Right forelimb (tissue), 1 donor: ENCODE measurements at regions not wholly inside any gene's neighbourhood (a gene's known extent, or its start where the extent isn't known, plus 50 kb on each side); places are given as distances from the start of the nearest gene placed in this dataset.
"Not testable (repeated sequence)": the region's sequence is repeated elsewhere in the genome, so short reads cannot be mapped to it uniquely, and the experiment has no call there.

Experiments
- DNase-seq: peaks from one replicate; pipeline ENCODE4 v3.0.0-alpha.2; 2018

DNA sequence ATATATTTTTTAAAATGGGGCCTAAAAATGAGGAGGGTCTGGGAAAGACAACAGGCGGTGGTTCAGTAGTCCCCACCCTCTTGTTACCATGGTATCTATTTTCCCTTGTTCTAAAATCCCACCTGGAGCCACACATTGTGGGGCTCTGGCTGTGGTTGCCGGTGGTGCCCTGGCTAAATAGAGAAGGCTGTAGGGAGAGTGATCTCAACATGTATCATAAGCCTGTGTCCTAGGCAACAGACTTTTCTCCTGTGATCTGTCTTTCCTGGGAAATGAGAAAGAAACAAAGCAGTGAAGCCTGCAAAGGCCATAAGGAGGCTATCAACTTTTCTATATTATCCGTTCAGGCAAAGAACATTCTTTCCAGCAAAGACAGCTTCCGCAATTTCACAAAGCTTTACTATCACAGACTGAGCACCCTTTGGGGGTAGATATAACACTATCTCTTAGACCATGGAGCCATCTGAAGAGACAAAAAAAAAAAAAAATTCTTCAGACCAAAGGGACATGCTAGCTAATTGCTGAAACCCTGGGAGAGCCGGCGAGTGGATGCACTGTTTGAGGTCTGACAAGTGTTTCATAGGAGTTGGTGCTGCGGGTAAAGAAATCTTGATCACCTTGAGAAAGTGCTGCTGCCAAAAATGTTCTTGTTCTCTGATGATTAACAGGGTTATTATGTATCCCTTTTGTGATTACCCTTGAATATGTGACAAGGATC lies 879.2 kb upstream of the DDX18 start:
- no peak for DNase-seq

DNA sequence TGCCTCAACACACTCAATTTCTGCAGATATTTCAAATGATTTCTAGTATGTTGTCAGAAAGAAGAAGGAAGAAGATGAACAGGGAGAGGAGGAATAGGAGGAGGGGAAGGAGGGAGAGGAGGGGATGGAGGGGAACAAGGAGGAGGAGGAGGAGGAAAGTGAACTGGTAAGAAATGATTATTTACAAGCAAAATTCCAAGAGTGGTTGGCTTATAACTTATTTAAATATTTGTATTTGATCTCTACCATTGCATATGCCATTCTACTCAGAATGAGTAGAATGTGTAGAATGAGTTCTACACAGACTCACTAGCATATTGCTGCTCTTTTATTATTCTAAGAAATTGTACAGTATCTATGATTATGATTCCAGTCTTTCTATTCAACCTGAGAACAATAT lies 866.2 kb upstream of the DDX18 start:
- no peak for DNase-seq

DNA sequence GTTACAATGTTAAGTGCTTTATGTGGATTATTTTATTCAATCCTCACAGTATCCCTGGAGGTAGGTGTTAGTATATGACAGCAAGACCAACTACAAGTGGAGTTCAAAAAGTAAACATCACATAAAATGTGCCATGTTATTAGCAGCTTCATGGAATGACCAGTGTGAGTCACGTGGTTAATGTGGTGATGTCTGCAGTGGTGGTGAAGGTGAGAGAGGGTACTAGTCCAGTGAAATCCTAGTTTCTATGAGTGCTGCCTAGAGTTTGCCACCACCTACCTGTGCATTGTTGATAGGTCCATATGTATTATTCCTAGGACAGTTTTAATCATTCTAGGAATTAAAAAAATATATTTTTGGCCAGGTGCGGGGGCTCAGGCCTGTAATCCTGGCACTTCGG lies 865.2 kb upstream of the DDX18 start:
- DNase-seq, result no peak

DNA sequence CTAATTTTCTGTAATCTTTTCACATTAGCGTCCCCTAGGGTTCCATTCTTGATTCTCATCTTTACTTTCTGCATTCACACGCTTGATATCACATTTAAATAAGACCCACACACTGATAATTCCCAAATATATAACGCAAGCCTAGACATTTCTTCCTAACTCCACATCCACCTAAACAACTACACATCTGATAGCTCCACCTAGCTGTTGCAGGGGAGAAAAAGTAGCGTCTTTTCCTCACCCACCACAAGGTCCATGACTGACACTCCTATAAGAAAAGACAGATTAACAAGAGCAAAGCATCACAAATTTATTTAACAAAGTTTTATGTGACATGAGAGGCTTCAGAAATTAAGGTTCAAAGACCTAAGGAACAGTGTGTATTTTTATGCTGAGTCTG lies 862.2 kb upstream of the DDX18 start:
- no peak for DNase-seq

DNA sequence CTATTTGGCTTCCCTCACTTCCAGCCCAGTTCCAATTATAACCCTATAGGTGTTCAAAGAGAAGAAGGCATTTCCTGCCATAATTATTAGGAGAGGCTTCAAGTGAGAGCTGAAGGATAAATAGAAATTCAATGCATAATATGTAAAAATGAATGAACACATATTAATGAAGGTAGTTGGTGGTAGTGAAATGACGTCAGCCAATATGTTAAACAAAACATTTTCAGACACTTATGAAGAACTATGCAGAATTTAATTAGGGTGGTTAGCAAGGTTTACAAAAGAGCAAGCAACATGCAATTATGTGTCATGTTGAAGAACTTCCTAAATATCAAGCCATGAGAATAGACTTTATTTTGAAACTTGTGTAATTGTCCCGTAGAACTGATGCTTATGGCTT lies 858.8 kb upstream of the DDX18 start:
- DNase-seq, result no peak

DNA sequence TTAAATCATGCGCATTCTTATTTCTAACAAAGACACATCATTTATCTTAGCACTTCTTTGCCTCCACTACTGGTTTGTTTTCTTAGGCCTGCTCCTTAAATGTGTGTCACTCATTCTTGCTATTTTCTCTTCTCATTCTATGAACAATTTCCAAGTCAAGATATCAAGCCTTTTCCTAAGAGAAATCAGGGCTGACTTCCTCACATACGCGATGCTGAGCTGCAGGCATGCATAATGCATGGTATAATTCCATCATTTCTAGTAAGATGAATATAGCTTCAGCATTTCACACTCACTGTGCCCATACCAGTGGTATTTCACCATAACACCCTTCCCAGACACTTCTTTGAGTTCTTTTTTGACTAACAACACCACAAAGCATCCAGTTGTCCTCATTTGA lies 838.9 kb upstream of the DDX18 start:
- no peak for DNase-seq

DNA sequence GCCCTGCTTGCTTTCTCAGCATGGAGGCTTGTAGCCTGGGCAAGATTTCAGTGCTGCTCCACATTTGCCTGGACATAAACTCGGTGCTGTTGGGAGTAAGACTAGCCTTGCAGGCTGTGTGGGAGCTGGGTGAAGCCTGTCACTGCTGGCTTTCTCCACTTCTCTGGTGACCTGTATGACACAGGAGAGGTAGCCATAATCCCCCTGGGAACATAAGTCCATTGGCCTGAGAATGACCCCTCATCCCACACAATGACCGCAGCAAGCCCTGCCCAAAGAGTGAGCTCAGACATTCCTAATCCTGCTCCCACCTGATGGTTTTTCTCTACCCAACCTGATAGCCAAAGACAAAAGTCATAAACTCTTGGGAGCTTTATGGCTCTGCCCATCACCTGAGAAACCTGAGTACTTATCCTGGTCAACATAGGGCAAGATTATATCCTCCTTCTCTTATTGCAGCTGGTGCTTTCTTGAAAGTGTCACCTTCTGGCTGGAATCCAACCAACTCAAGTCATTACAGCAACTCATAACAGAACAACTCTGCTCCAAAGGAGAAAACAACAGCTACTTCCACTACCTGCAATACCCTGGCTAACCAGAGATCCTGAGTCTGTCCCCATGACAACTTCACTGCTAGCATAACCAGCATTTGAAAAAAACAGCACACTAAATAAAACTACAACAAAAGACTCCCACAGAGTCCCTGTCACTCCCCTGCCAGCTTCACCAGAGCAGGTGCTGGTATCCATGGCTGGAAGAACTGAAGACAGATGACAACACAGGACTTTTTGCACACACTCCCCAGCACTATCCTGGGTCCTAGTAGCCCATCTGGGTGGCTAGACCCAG lies 834.4 kb upstream of the DDX18 start:
- DNase-seq, result no peak

DNA sequence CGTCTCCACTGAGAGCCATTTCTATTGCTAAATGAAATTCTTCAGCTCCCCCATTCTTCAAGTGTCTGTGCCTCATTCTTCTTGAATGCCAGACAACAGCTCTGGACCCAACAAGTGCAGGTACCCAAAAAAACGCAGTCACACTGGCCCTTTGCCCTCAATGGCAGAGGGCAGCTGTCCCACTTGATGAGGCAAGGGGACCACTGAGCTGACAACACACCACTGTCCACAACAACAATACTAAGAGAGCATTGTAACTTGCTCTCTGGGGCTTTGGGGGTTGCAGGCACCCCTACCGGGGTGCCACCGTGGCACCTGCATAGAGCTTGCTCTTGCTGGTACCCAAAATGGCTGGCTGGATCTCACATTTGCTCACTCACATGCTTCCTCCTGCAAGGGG lies 827.0 kb upstream of the DDX18 start:
- no peak for DNase-seq

DNA sequence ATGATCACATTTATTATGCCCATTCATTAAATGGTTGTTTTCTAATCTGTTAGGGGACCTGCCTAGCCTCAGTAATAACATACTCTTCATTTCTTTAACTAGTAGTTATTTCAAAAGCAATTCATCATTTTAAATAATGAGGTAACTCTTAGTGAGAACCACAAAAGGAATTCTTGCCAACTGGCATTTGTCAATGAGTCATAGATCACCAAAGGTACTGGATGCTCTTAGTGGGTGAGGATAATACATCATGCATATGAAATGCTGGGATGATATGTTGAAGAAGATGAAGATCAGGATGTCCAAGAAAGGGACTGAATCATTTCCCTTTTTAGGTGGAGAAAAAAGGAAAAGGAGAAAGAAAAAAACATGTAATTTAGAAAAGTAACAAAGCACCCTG lies 826.2 kb upstream of the DDX18 start:
- no peak for DNase-seq

DNA sequence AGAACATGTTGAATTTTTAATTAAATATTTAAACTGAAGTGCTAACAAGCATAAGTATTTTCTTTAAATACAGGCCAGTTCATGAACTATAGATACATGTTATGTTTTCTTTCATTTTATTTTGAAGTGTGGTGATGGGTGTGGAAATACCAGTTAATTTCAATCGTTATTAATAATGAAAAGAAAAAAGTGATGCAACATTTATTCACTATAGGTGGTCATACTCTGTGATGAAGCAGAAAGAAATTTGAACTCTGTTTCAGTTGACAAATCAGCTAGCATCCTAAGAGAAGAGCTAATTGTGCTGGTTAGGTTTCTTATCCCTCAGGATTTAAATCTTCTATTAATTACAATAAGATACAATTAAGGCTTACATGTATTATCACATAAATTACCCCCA lies 795.1 kb upstream of the DDX18 start:
- no peak for DNase-seq

DNA sequence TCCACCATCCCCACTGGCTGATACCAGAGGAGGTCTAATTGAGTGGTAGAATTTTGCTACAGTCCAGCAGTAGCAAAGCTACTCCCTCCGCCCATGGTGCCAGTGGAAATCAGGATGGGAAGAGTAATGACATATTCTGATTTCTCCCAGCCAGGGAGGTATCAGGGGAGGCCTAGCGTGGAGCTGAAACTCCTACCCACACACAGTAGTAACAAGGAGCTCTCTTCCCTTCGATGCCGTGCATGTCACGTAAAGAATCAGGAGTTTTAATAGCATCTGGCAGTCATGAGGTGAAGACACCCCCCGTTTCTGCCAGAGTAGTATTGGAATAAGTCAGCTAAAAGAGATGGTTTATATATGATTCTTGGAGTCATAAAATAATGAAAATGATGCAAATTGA lies 786.8 kb upstream of the DDX18 start:
- DNase-seq, result no peak

DNA sequence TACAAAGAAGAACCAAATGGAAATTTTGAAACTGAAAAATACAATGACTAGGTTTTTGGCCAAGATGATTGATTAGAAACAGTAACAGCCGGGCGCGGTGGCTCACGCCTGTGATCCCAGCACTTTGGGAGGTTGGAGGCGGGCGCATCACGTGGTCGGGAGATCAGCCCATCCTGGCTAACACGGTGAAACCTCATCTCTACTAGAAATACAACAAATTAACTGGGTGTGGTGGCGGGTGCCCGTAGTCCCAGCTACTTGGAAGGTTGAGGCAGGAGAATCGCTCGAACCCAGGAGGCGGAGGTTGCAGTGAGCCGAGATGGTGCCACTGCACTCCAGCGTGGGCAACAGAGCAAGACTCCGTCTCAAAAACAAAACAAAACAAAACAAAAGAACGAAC lies 785.8 kb upstream of the DDX18 start:
- not testable (repeated sequence) for DNase-seq

DNA sequence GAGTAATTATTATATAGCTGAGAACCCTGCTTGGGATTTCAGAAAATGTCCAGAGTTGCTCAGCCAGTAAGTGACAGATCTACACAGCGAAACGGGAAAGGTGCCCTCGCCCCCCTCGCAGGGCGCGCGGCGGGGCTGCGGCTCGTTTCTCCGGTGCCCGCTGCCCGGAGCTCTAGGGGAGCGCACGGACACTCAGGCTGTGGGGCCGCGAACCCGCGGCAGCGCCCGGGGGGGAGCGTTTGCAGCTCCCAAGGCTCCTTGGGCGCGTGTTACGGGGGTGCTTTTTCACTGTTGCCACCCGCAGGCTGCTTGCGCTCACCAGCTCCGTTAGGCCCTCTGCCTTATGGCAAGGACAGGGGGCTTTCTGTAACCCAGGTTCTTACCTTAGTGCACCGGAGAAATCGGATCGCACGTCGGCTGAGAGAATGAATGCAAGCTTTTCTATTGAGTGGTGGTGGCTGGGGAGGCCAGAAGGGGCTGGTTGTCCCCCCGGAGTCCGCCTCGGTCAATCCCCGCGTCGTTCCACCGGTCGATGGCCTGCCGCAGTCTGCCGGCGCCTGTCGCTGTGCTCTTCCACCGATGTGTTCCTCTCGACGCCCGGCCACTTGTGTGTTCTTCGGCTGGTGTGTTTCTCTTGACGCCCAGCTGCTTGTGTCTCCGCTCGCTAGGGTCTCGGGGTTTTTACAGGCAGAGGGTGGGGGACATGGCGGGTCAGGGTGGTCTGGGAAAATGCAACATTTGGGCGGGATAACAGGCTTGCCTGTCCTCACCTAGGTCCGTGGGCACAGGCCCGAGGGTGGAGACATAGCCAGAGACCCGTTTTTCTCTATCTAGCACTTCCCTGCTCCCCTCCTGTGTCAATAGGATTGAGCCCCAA lies 758.8 kb upstream of the DDX18 start:
- DNase-seq, result no peak

DNA sequence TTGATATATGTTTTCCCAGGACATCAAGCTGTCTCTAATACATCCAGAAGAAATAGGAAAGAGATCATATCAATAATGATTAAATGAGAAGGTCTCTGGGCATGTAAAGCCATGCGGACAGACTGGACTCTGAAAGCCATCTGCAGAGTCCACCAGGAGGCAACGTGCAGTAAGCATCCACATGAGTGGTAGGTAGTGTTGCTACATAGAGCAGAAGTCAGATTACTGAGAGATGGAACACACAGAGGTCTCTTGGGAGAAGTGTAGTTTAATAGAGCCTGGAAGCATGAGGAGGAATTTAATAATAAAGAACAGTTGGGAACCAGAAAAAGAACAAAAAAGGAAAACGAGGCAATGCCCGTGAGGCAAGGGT lies 758.1 kb upstream of the DDX18 start:
- no peak for DNase-seq

DNA sequence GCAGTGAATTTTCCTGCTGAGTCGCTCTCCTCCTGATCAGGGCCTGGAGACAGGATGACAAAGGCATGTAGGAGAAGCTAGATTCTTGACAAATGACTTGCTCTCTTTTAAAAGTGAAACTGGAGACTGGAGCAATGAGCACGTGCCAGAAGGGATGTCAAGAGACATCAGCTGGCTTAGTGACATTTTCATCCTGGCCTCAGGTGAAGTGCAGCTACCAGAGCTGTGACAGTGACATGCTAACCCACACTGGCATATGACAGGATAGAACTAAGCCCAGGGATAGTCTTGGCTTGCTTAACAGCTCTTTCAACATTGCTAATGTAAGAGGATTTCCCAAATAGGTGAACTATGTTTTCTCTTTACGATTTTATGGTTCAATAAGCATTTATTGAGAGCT lies 757.5 kb upstream of the DDX18 start:
- DNase-seq, result no peak

DNA sequence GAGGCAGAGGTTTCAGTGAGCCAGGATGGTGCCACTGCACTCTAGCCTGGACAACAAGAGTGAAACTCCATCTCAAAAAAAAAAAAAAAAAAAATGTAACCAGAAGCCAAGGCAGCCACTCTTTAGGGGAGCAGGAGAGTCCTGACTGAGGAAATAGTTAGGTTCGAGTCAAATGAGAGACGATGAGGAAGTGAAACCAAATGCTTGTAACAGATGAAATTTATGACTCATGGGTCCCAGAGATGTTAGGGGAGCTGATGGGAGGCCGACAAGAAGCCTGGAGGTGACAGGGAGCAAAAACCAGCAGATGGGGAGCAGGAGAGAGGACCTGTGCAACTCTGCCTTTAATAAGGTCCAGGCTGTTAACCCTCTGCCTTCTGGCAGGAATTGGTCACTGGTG lies 756.1 kb upstream of the DDX18 start:
- no peak for DNase-seq

DNA sequence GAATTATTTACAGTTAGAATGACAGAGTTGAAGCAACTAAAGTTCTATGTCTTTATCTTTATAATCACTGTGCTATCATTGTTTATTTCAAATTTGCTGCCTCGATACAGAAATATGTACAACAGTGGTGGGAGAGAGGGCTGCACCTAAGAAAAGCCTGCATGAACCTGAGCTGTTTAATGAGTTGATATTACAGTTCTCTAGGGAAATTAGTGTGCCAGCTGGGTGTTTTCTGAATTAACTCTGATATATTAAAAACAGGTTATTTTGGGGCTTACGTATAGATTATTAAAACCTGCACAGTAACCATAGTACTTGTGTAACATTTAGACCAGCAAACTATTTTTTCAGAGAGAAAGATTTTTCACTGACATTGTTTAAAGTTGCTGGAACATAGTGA lies 750.5 kb upstream of the DDX18 start:
- no peak for DNase-seq

DNA sequence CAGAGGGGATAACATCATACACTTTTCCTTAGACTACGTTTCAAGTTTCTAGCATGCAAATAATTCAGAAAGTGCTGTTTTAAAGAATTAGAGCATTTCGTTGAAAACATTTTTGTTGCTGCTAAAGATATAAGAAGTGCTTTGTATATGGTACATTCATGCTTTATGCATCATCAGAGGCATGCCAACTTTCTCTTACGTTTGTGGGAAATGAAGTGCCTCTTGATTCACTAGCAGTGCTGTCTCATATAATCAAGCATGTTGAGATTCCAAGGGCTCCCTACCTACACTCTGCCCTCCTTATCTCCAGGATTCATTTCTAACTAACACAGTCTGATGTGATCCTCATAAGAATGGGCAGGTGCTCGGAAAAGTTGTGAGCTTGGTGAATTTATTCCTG lies 748.6 kb upstream of the DDX18 start:
- no peak for DNase-seq

DNA sequence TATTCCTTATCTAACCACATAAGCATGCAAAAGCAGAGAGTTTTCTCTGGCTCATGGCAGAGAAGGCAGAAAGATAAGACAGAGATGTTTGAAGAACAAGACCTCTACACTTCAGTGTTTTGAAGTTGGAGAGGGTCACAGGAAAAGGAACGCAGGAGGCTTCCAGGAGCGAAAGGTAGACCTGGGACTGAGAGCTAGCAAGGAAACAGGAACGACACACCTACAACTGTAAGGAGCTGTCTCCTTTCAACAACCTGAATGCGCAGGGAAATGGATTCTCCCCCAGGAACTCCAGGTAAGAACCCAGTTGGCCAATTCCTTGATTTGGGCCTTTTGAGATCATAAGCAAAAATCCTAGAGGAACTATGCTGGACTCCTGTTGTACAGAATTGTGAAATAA lies 746.6 kb upstream of the DDX18 start:
- DNase-seq, result no peak

DNA sequence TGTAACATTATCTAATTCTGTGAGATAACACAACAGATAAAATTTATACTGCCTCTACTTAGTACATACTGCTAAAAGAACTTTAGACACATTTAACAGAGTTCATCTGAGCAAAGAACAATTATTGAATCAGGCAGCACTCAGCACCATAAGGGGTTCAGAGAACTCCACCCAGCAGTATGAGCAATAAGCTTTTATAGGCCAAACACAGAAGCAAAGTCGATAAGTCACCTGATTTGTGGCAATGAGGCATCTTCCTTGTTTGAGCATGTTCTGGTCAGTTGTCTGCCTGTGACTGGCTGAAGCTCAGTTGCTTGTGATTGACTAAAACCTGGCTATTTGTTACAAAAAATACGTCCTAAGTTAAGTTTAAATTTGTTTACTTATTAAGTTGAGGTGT lies 746.1 kb upstream of the DDX18 start:
- DNase-seq, result no peak

DNA sequence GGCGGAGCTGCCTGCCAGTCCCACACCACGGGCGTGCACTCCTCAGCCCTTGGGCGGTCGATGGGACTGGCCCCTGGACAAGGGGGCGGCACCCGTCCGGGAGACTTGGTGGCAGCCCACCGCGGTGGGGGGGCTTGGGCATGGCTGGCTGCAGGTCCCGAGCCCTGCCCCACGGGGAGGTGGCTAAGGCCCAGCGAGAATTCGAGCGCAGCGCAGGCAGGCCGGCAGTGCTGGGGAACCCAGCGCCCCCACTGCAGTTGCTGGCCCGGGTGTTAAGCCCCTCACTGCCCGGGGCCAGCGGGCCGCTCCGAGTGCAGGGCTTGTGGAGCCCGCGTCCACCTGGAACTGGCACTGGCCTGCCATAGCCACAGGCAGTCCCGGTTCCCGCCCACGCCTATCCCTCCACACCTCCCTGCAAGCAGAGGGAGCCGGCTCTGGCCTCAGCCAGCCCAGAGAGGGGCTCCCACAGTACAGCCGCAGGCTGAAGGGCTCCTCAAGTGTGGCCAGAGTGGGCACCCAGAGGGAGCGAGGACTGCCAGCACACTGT lies 742.9 kb upstream of the DDX18 start:
- DNase-seq, result no peak

DNA sequence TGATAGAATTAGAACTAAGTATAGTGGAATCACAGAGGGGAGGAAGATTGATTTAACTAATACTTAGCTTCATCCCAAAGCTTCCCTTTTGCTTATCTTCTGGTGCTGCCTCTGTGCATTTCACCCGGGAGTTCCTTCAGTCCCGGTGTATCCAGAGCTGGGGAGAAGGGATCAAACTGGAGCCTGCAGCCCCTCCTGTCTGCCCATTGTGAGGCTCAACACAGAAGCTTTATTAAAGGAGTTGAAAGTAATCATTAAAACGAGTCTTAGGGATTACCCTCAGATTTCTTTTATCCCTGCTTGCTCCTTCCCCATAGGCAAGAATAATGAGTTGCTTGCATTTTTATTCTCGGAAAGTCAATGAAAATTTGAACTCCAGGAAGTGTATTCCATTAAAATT lies 739.7 kb upstream of the DDX18 start:
- DNase-seq, result no peak

DNA sequence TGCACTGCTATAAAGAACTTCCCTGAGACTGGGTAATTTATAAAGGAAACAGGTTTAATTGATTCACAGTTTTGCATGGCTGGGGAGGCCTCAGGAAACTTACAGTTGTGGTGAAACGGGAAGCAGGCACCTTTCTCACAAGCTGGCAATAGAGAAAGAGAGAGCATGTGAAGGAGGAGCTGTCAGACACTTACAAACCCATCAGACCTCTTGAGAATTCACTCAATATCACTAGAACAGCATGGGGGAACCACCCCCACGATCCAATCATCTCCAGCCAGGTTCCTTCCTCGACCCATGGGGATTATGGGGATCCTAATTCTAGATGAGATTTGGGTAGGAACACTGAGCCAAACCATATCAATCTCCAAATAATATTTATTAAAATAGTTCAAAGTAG lies 729.2 kb upstream of the DDX18 start:
- no peak for DNase-seq
